OCI-LY1 (cell line): ENCODE measurements at regions not wholly inside any gene's neighbourhood (a gene's known extent, or its start where the extent isn't known, plus 50 kb on each side); places are given as distances from the start of the nearest gene placed in this dataset.

Experiments used
- H2AFZ ChIP-seq: fragments of 200-600 bp; sonication (generic), shearing (Covaris generic); 2 replicates; pipeline ENCODE4 v1.6.0; 2014; ENCODE audit warnings: antibody characterized with exemption, mild to moderate bottlenecking, low read length
- H3F3A ChIP-seq: fragments of 200-600 bp; sonication (generic), shearing (Covaris generic); 2 replicates; pipeline ENCODE4 v1.6.0; 2014; ENCODE audit warnings: mild to moderate bottlenecking, antibody characterized with exemption, low read length, moderate library complexity; ENCODE audit not compliant: insufficient read depth
- H3K27ac ChIP-seq: fragments of 200-600 bp; sonication (generic); 2 replicates; pipeline ENCODE4 v1.5.1; 2014; ENCODE audit warnings: low read length, mixed run types, mild to moderate bottlenecking, low read depth; ENCODE audit not compliant: poor library complexity, severe bottlenecking
- H3K27me3 ChIP-seq: fragments of 200-600 bp; sonication (generic); 2 replicates; pipeline ENCODE4 v1.6.0; 2014; ENCODE audit warnings: antibody characterized with exemption, mild to moderate bottlenecking, low read length, moderate library complexity; ENCODE audit not compliant: insufficient read depth
- H3K36me3 ChIP-seq: fragments of 200-600 bp; sonication (generic); 2 replicates; pipeline ENCODE4 v1.6.1; 2014; ENCODE audit warnings: mild to moderate bottlenecking, antibody characterized with exemption, low read length, moderate library complexity, mixed read lengths; ENCODE audit not compliant: insufficient read depth
- H3K4me1 ChIP-seq: fragments of 200-600 bp; sonication (generic); 2 replicates; pipeline ENCODE4 v1.5.1; 2014; ENCODE audit warnings: mild to moderate bottlenecking, low read length, moderate library complexity; ENCODE audit not compliant: insufficient read depth, severe bottlenecking
- H3K4me2 ChIP-seq: fragments of 200-600 bp; sonication (generic), shearing (Covaris generic); 2 replicates; pipeline ENCODE4 v1.6.1; 2014; ENCODE audit warnings: low read length
- H3K4me3 ChIP-seq: fragments of 200-600 bp; sonication (generic); 2 replicates; pipeline ENCODE4 v1.5.1; 2014; ENCODE audit warnings: low read length, low read depth, mild to moderate bottlenecking, mixed read lengths; ENCODE audit not compliant: poor library complexity, severe bottlenecking
- H3K79me2 ChIP-seq: fragments of 200-600 bp; shearing (Covaris generic); 2 replicates; pipeline ENCODE4 v1.6.1; 2016; ENCODE audit warnings: mixed run types, low read length, mixed read lengths; ENCODE audit not compliant: insufficient read depth
- H3K9ac ChIP-seq: fragments of 200-600 bp; sonication (generic), shearing (Covaris generic); 2 replicates; pipeline ENCODE4 v1.6.1; 2014; ENCODE audit warnings: mild to moderate bottlenecking, low read length, mixed read lengths
- H3K9me2 ChIP-seq: fragments of 200-600 bp; sonication (generic), shearing (Covaris generic); 2 replicates; pipeline ENCODE4 v1.6.1; 2014; ENCODE audit warnings: low read depth, mild to moderate bottlenecking, low read length, mixed read lengths
- H3K9me3 ChIP-seq: fragments of 200-600 bp; shearing (Covaris generic); 2 replicates; pipeline ENCODE4 v1.6.1; 2014; ENCODE audit warnings: low read length, mixed read lengths
- H4K20me1 ChIP-seq: fragments of 200-600 bp; sonication (generic), shearing (Covaris generic); 2 replicates; pipeline ENCODE4 v1.6.0; 2016; ENCODE audit warnings: mild to moderate bottlenecking, low read length; ENCODE audit not compliant: insufficient read depth
- CTCF ChIP-seq: fragments of 200-600 bp; sonication (generic), shearing (Covaris generic); IDR thresholded peaks from 2 replicates; pipeline ENCODE4 v1.5.1; 2017; ENCODE audit warnings: mild to moderate bottlenecking, antibody characterized with exemption, low read length, moderate library complexity, mixed read lengths
- EZH2 ChIP-seq: fragments of 200-600 bp; sonication (generic), shearing (Covaris generic); IDR thresholded peaks from 2 replicates; pipeline ENCODE4 v1.8.0; 2017; ENCODE audit warnings: borderline replicate concordance, mixed run types, mild to moderate bottlenecking, antibody characterized with exemption, low read length, moderate library complexity, mixed read lengths

GRCh38 chr11:95522874-95523273 lies 266.7 kb downstream of the FAM76B start:
- H3K4me1 ChIP-seq: no peaks in the 10 kb centered on the region

GRCh38 chr11:95521862-95522261 lies 267.7 kb downstream of the FAM76B start:
- Histone ChIP-seq H2AFZ (no peak overlapping the region), H3F3A (no peaks in the 10 kb centered on the region), H3K79me2 (no peaks in the 10 kb centered on the region), H3K4me3 (no peak overlapping the region), H3K9me2 (no peaks in the 10 kb centered on the region), H4K20me1 (no peaks in the 10 kb centered on the region), H3K4me1 (no peaks in the 10 kb centered on the region), H3K27ac (no peak overlapping the region), H3K4me2 (no peak overlapping the region), H3K9ac (no peak overlapping the region), H3K36me3 (no peaks in the 10 kb centered on the region), H3K27me3 (no peaks in the 10 kb centered on the region), H3K9me3 (no peaks in the 10 kb centered on the region)
- no peak for TF ChIP-seq EZH2
- no peak for TF ChIP-seq CTCF

More at GRCh38 chr11:95522874-95523273, 266.7 kb downstream of the FAM76B start:
- no peak overlapping the region for H3K9ac ChIP-seq
- no peaks in the 10 kb centered on the region for H3F3A ChIP-seq
- TF ChIP-seq CTCF (no peak), EZH2 (no peak)
- H4K20me1 ChIP-seq: no peaks in the 10 kb centered on the region
- no peak overlapping the region for H2AFZ ChIP-seq
- H3K4me2 ChIP-seq: no peak overlapping the region
- H3K27ac ChIP-seq: no peak overlapping the region
- H3K79me2 ChIP-seq: no peaks in the 10 kb centered on the region
- H3K9me2 ChIP-seq: no peaks in the 10 kb centered on the region
- H3K4me3 ChIP-seq: no peak overlapping the region
- no peaks in the 10 kb centered on the region for H3K9me3 ChIP-seq
- H3K36me3 ChIP-seq: no peaks in the 10 kb centered on the region
- H3K27me3 ChIP-seq: no peaks in the 10 kb centered on the region

- Histone ChIP-seq H3K4me3 (no peak overlapping the region), H3K9me3 (no peaks in the 10 kb centered on the region), H3K4me1 (no peaks in the 10 kb centered on the region), H3K27ac (no peak overlapping the region), H3K9me2 (no peaks in the 10 kb centered on the region), H4K20me1 (no peaks in the 10 kb centered on the region), H3F3A (no peaks in the 10 kb centered on the region), H3K27me3 (no peaks in the 10 kb centered on the region), H3K4me2 (no peak overlapping the region), H3K9ac (no peak overlapping the region), H3K79me2 (no peaks in the 10 kb centered on the region), H2AFZ (no peak overlapping the region), H3K36me3 (no peaks in the 10 kb centered on the region)
- TF ChIP-seq CTCF (no peak), EZH2 (no peak)
Observed at GRCh38 chr11:95521133-95521542, 268.4 kb downstream of the FAM76B start.
